Right lobe of liver (tissue), 6 donors: ENCODE measurements at regions not wholly inside any gene's neighbourhood (a gene's known extent, or its start where the extent isn't known, plus 50 kb on each side); places are given as distances from the start of the nearest gene placed in this dataset.
A peak's percentile ranks its signal among the peaks of the same experiment; 100 is the strongest.
"Not testable (repeated sequence)": the region's sequence is repeated elsewhere in the genome, so short reads cannot be mapped to it uniquely, and the experiment has no call there.

Source experiments
- ATAC-seq, 4 donors: fragments of 200-7000 bp; cut with Tn5 transposase; one replicate each; pipeline ENCODE4 v1.9.1; 2020; ENCODE audit warnings: mild to moderate bottlenecking in 4 of 4, moderate library complexity in 4 of 4
- DNase-seq, 3 donors: peaks; one replicate each; pipeline ENCODE4 v3.0.0-alpha.2; 2020
- H3K27ac ChIP-seq, 3 donors: fragments of 200-600 bp; one replicate each; pipeline ENCODE4 v1.8.0; 2022
- H3K27me3 ChIP-seq, 2 donors: fragments of 200-600 bp; one replicate each; pipeline ENCODE4 v1.8.0; 2022
- H3K36me3 ChIP-seq, 4 donors: fragments of 200-600 bp; sonication (generic) in 1 of 4; one replicate each; pipeline versions ENCODE4 v1.5.1 to v1.8.0; 2017 to 2022; ENCODE audit warnings: control low read depth in 1 of 4
- H3K4me1 ChIP-seq, 4 donors: fragments of 200-600 bp; sonication (generic) in 1 of 4; one replicate each; pipeline versions ENCODE4 v1.5.1 to v1.8.0; 2017 to 2022; ENCODE audit warnings: control low read depth in 1 of 4
- H3K4me3 ChIP-seq, 3 donors: fragments of 200-600 bp; one replicate each; pipeline ENCODE4 v1.8.0; 2022
- H3K9me3 ChIP-seq, 4 donors: fragments of 200-600 bp; sonication (generic) in 1 of 4; one replicate each; pipeline versions ENCODE4 v1.5.1 to v1.8.0; 2017 to 2022; ENCODE audit warnings: control low read depth in 1 of 4
- CTCF ChIP-seq, 4 donors: fragments of 200-600 bp in 3 of 4; fragments of 450-650 bp in 1 of 4; IDR thresholded peaks; one replicate each; pipeline versions ENCODE4 v1.5.1 to v1.8.0; 2016 to 2022; ENCODE audit warnings: antibody characterized with exemption in 4 of 4, mild to moderate bottlenecking in 2 of 4
- POLR2A ChIP-seq: fragments of 450-650 bp; IDR thresholded peaks from one replicate; pipeline ENCODE4 v1.6.1; 2017; ENCODE audit warnings: antibody characterized with exemption, mild to moderate bottlenecking
- WGBS: methylation state at CpG from one replicate; pipeline ENCODE4 v1.1.6; 2018; ENCODE audit warnings: low coverage, low lambda C conversion rate; ENCODE audit not compliant: insufficient coverage; ENCODE audit errors: missing lambda C conversion rate; 5-methylcytosine and 5-hydroxymethylcytosine counted together
- intact Hi-C, 2 donors: fragments of 100-400 bp; cut with DNase I; formaldehyde crosslinking; loops; one replicate each; pipeline versions ENCODE4 v1.11.2 to v1.14.1; 2022
- donor health status: DM: no; HTN: yes; CAD: no.
- donor health status: DM: no; HTN: no; CAD: no.
- donor health status: DM: no; HTN: no; CAD: no.
- donor health status: DM: no; HTN: yes; CAD: no.
- donor health status: DM: no; HTN: yes; CAD: no.

GRCh38 chr5:100646691-100647090 lies 111.5 kb downstream of the FAM174A start:
- no peaks in the 10 kb centered on the region for H3K36me3 ChIP-seq
- DNase-seq (no peak), ATAC-seq (no peak)
- no peaks in the 10 kb centered on the region for H3K27me3 ChIP-seq
- intact Hi-C loops, result no loop called here
- 75% methylated on average over 8 of the region's 9 CpGs for WGBS
- H3K4me3 ChIP-seq, result no peak overlapping the region
- H3K27ac ChIP-seq, result no peak overlapping the region
- H3K9me3 ChIP-seq, result no peaks in the 10 kb centered on the region
- H3K4me1 ChIP-seq, result no peaks in the 10 kb centered on the region
- no peak for TF ChIP-seq CTCF (IDR thresholded peaks at IDR 0.05)
- no peak for TF ChIP-seq POLR2A

- Histone ChIP-seq H3K4me3 (no peak overlapping the region), H3K9me3 (no peaks in the 10 kb centered on the region), H3K4me1 (no peaks in the 10 kb centered on the region), H3K27me3 (no peaks in the 10 kb centered on the region), H3K27ac (no peak overlapping the region), H3K36me3 (no peaks in the 10 kb centered on the region)
- peak in 2 of 3 donors; percentile 47 to 60 for DNase-seq
- 58% methylated on average over 10 of the region's 10 CpGs for WGBS
- peak in 1 of 4 donors; percentile 35 for ATAC-seq
- TF ChIP-seq POLR2A (no peak), CTCF (IDR thresholded peaks at IDR 0.05) (no peak)
- intact Hi-C loops, result no loop called here
These were observed 112.5 kb downstream of the FAM174A start for GRCh38 chr5:100647461-100648230.

- Histone ChIP-seq H3K27me3 (no peaks in the 10 kb centered on the region), H3K36me3 (no peaks in the 10 kb centered on the region), H3K4me1 (no peaks in the 10 kb centered on the region), H3K9me3 (no peaks in the 10 kb centered on the region), H3K27ac (no peak overlapping the region), H3K4me3 (no peak overlapping the region)
- ATAC-seq (no peak), DNase-seq (no peak)
- intact Hi-C loops, result no loop called here
- TF ChIP-seq CTCF (IDR thresholded peaks at IDR 0.05) (no peak), POLR2A (no peak)
These were observed 119.7 kb downstream of the FAM174A start for GRCh38 chr5:100654895-100655294.

- WGBS, result no CpG with 5 or more reads among the region's 28 CpGs
- intact Hi-C loops, H3K36me3 ChIP-seq, H3K27me3 ChIP-seq, H3K9me3 ChIP-seq, H3K4me1 ChIP-seq, H3K27ac ChIP-seq, H3K4me3 ChIP-seq, DNase-seq, ATAC-seq: not testable (repeated sequence)
These were observed 121.6 kb downstream of the FAM174A start for GRCh38 chr5:100656771-100657170.

GRCh38 chr5:100659080-100659795 lies 124.1 kb downstream of the FAM174A start:
- TF ChIP-seq POLR2A (no peak), CTCF (IDR thresholded peaks at IDR 0.05) (no peak)
- Histone ChIP-seq H3K27me3 (no peaks in the 10 kb centered on the region), H3K4me3 (no peak overlapping the region), H3K4me1 (no peaks in the 10 kb centered on the region), H3K9me3 (no peaks in the 10 kb centered on the region), H3K36me3 (no peaks in the 10 kb centered on the region), H3K27ac (no peak overlapping the region)
- ATAC-seq, result no peak
- DNase-seq, result no peak
- WGBS, result 66% methylated on average over 4 of the region's 4 CpGs
- intact Hi-C loops, result no loop called here
